ENCODE measurements at regions not wholly inside any gene's neighbourhood (a gene's known extent, or its start where the extent isn't known, plus 50 kb on each side); places are given as distances from the start of the nearest gene placed in this dataset.

- no peak for DNase-seq
- Histone ChIP-seq H3K9me3 (no peaks in the 10 kb centered on the region), H3K4me1 (peaks cover 0 to 3% (median 0%) of the 10 kb centered on the region in 4 donors), H3K4me3 (no peak overlapping the region), H3K27ac (no peak overlapping the region), H3K27me3 (no peaks in the 10 kb centered on the region), H3K36me3 (peaks cover 6 to 52% (median 49%) of the 10 kb centered on the region in 4 donors)
- no peak for TF ChIP-seq EP300 (IDR thresholded peaks at IDR 0.05)
- TF ChIP-seq POLR2A (IDR thresholded peaks at IDR 0.05) = no peak
- TF ChIP-seq CTCF (IDR thresholded peaks at IDR 0.05) = no peak
- TF ChIP-seq POLR2AphosphoS5 (IDR thresholded peaks at IDR 0.05) = no peak
- intact Hi-C loops (cut with DNase I; ENCODE audit: low total_unique reads) = no loop called here
- 94 to 97% (median 96%) methylated on average over 1 of the region's 1 CpG for WGBS, 5 donors
Measured at GRCh38 chr1:77625250-77625649, 57.2 kb downstream of the ZZZ3 start.

GRCh38 chr1:77624102-77624501 lies 58.4 kb downstream of the ZZZ3 start:
- Histone ChIP-seq H3K4me3 (no peak overlapping the region), H3K9me3 (no peaks in the 10 kb centered on the region), H3K36me3 (peaks cover 6 to 44% (median 42%) of the 10 kb centered on the region in 4 donors), H3K4me1 (peaks cover 0 to 3% (median 0%) of the 10 kb centered on the region in 4 donors), H3K27me3 (no peaks in the 10 kb centered on the region), H3K27ac (no peak overlapping the region)
- no peak for DNase-seq
- TF ChIP-seq POLR2A (IDR thresholded peaks at IDR 0.05) (no peak), EP300 (IDR thresholded peaks at IDR 0.05) (no peak), CTCF (IDR thresholded peaks at IDR 0.05) (no peak), POLR2AphosphoS5 (IDR thresholded peaks at IDR 0.05) (no peak)
- intact Hi-C loops (cut with DNase I; ENCODE audit: low total_unique reads) = no loop called here

GRCh38 chr1:77623066-77623465 lies 59.4 kb downstream of the ZZZ3 start:
- intact Hi-C loops (cut with DNase I; ENCODE audit: low total_unique reads) = no loop called here
- peaks cover 0 to 3% (median 0%) of the 10 kb centered on the region in 4 donors for H3K4me1 ChIP-seq
- WGBS, 5 donors = 67 to 91% (median 75%) methylated on average over 2 of the region's 2 CpGs
- TF ChIP-seq CTCF (IDR thresholded peaks at IDR 0.05) (no peak), EP300 (IDR thresholded peaks at IDR 0.05) (no peak), POLR2A (IDR thresholded peaks at IDR 0.05) (no peak), POLR2AphosphoS5 (IDR thresholded peaks at IDR 0.05) (no peak)
- no peak overlapping the region for H3K4me3 ChIP-seq
- peaks cover 6 to 41% (median 36%) of the 10 kb centered on the region in 4 donors for H3K36me3 ChIP-seq
- DNase-seq = no peak
- H3K9me3 ChIP-seq = no peaks in the 10 kb centered on the region
- no peaks in the 10 kb centered on the region for H3K27me3 ChIP-seq
- no peak overlapping the region for H3K27ac ChIP-seq

GRCh38 chr1:77620273-77620672 lies 62.2 kb downstream of the ZZZ3 start:
- intact Hi-C loops (cut with DNase I; ENCODE audit: low total_unique reads) = no loop called here
- H3K36me3 ChIP-seq = peaks cover 4 to 41% (median 26%) of the 10 kb centered on the region in 4 donors
- H3K4me3 ChIP-seq = no peak overlapping the region
- no peaks in the 10 kb centered on the region for H3K27me3 ChIP-seq
- H3K9me3 ChIP-seq = no peaks in the 10 kb centered on the region
- peaks cover 0 to 3% (median 0%) of the 10 kb centered on the region in 4 donors for H3K4me1 ChIP-seq
- WGBS, 5 donors = 36 to 54% (median 45%) methylated on average over 3 of the region's 3 CpGs
- no peak overlapping the region for H3K27ac ChIP-seq
- DNase-seq = no peak
- TF ChIP-seq CTCF (IDR thresholded peaks at IDR 0.05) (no peak), EP300 (IDR thresholded peaks at IDR 0.05) (no peak), POLR2A (IDR thresholded peaks at IDR 0.05) (no peak), POLR2AphosphoS5 (IDR thresholded peaks at IDR 0.05) (no peak)
